Effector memory CD8-positive, alpha-beta T cell (primary cell): ENCODE measurements at regions not wholly inside any gene's neighbourhood (a gene's known extent, or its start where the extent isn't known, plus 50 kb on each side); places are given as distances from the start of the nearest gene placed in this dataset.

ENCODE experiments used
- ATAC-seq: fragments of 150-1000 bp; cut with Tn5 transposase; replicated peaks from 2 replicates; pipeline ENCODE4 v1.10.0; 2021; ENCODE audit warnings: mild to moderate bottlenecking, moderate library complexity
- DNase-seq, 3 experiments: peaks; one replicate each; pipeline ENCODE4 v3.0.0; 2021
- H3K27ac Mint-ChIP-seq, 2 donors: one replicate each; pipeline ENCODE4 v1.8.0; 2022; ENCODE audit warnings: mild to moderate bottlenecking in 2 of 2, mixed read lengths in 2 of 2, moderate library complexity in 2 of 2
- H3K27me3 Mint-ChIP-seq, 2 donors: one replicate each; pipeline ENCODE4 v1.8.0; 2022; ENCODE audit warnings: mixed read lengths in 2 of 2
- H3K36me3 Mint-ChIP-seq: one replicate; pipeline ENCODE4 v1.8.0; 2022; ENCODE audit warnings: mild to moderate bottlenecking, moderate library complexity, mixed read lengths; ENCODE audit not compliant: insufficient read depth
- H3K4me1 Mint-ChIP-seq, 2 donors: one replicate each; pipeline ENCODE4 v1.8.0; 2022; ENCODE audit warnings: low read depth in 2 of 2, mixed read lengths in 2 of 2
- H3K4me3 Mint-ChIP-seq, 2 donors: one replicate each; pipeline ENCODE4 v1.8.0; 2022; ENCODE audit warnings: mild to moderate bottlenecking in 2 of 2, mixed read lengths in 2 of 2, moderate library complexity in 2 of 2
- H3K9me3 Mint-ChIP-seq, 2 donors: one replicate each; pipeline ENCODE4 v1.8.0; 2022; ENCODE audit warnings: mixed read lengths in 2 of 2

GRCh38 chr22:46035380-46035741 lies 58.4 kb upstream of the WNT7B start:
- no peak for DNase-seq
- Mint-ChIP-seq H3K9me3 (no peaks in the 10 kb centered on the region), H3K4me1 (peaks cover 5 to 8% of the 10 kb centered on the region in 2 donors), H3K27ac (peak overlapping the region; percentile 90 to 93), H3K4me3 (peak overlapping the region; percentile 79 to 80), H3K27me3 (no peaks in the 10 kb centered on the region), H3K36me3 (peaks cover 6% of the 10 kb centered on the region)
- ATAC-seq: no peak

DNA sequence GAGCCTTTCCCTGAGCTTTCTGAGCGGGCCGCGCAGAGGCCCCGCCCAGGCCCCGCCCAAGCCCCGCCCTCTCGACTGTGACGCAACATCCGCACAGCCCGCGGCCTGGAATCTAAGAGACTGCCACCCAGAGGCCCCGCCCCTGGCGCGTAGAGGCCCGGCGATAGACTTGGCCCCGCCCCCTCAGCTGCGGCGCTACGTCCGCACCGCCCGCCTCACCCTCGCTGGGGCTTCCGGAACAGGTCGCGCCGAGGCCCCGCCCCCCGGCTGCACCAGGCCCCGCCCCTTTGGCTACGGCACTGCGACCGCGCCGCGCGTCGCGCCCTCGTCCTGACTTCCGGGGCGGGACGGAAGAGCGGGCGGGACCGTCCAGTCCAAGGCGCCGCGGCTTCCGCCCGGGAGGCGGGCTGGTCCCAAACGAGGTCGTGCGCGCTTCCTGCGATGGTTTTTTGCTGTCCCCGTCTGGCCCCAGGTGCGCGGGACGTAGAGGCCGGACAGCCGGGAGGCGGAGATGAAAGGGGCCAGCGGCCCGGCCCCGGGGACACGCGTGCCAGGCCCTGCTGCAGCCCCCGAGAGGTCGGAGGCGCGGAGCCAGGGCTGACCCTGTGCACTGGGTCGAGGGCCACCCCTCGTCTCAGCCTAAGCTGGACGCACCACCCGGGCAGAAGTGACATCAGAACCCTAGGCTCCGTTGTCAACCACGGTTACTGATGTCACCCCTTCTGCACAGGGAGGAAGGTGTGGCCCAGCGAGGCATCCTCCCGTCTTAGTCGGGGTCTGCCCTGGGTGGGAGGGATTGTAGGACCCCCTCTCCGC lies 59.0 kb upstream of the WNT7B start:
- no peaks in the 10 kb centered on the region for H3K27me3 Mint-ChIP-seq
- peaks cover 6% of the 10 kb centered on the region for H3K36me3 Mint-ChIP-seq
- H3K27ac Mint-ChIP-seq: peak overlapping the region; percentile 90 to 93
- no peaks in the 10 kb centered on the region for H3K9me3 Mint-ChIP-seq
- peak overlapping the region; percentile 79 to 80 for H3K4me3 Mint-ChIP-seq
- peak; percentile 98 to 99 (median 99) for DNase-seq
- peak; percentile 86 for ATAC-seq
- peaks cover 5 to 8% of the 10 kb centered on the region in 2 donors for H3K4me1 Mint-ChIP-seq

- DNase-seq (peak; percentile 29 to 55 (median 37)), ATAC-seq (peak; percentile 16)
- Mint-ChIP-seq H3K4me3 (peak overlapping the region; percentile 79 to 80), H3K27ac (peak overlapping the region; percentile 90 to 93), H3K9me3 (no peaks in the 10 kb centered on the region), H3K4me1 (peaks cover 5 to 8% of the 10 kb centered on the region in 2 donors), H3K36me3 (peaks cover 6% of the 10 kb centered on the region), H3K27me3 (no peaks in the 10 kb centered on the region)
These were observed 59.8 kb upstream of the WNT7B start for GRCh38 chr22:46036558-46037408.

DNA sequence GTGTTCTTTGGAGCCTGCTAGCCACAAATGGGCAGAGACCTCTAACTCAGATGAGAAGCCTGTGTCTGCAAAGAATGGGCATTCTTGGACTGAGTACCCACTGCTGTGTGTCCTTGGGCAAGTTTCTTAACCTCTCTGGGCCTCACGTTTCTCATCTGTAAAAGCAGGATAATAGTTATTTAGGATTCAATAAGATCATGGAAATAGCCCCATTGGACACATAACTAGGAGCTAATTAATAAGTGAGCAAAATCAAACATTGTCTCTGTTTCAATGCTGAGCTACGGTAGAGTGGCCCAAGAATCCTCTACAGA lies 61.2 kb upstream of the WNT7B start:
- Mint-ChIP-seq H3K27me3 (no peaks in the 10 kb centered on the region), H3K36me3 (peaks cover 6% of the 10 kb centered on the region), H3K4me1 (peaks cover 5 to 8% of the 10 kb centered on the region in 2 donors), H3K4me3 (no peak overlapping the region), H3K9me3 (no peaks in the 10 kb centered on the region), H3K27ac (no peak overlapping the region)
- DNase-seq: no peak
- ATAC-seq: no peak

DNA sequence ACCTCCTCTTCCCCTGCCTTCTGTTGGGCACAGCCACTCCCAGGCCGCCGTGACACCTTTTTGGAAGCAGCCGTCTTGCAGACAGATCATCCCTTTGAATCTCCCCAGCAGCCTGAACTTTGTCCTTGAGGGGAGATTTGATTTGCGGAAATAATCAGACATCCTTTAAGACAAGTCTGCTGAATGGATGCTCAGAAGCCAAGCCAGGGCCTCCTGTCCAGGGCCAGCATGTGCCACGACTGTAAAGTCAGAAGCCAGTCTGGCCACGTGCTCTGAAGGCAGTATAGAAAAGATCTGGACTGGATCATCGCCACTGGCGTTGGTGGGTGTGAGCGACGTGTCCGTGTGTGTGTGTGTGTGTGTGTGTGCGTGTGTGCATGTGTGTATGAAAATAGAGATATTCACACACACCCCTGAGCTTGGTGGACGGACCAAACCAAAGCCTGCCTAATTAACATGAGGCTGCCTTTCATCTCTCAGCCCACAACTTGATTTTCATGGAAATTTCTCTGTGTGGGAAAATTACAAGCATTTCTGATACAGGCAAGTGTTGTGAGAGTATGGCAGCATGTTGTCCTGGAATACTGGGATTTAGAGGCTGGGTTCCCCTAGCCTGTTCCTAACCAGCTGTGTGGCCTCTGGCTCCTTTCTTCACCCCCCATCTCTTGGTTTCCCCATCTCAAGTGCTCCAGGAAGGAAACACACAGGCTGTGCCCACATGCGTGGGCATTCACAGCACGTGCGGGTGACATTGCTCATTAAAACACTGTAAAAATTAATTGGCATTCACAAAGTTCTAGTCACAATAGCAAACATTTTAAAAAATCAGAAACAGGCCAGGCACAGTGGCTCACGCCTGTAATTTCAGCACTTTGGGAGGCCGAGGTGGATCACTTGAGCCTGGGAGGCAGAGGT lies 61.8 kb upstream of the WNT7B start:
- Mint-ChIP-seq H3K36me3 (peaks cover 6% of the 10 kb centered on the region), H3K9me3 (no peaks in the 10 kb centered on the region), H3K4me1 (peaks cover 5 to 8% of the 10 kb centered on the region in 2 donors), H3K4me3 (no peak overlapping the region), H3K27me3 (peaks cover 0 to 6% of the 10 kb centered on the region in 2 donors), H3K27ac (no peak overlapping the region)
- ATAC-seq (no peak), DNase-seq (no peak)

DNA sequence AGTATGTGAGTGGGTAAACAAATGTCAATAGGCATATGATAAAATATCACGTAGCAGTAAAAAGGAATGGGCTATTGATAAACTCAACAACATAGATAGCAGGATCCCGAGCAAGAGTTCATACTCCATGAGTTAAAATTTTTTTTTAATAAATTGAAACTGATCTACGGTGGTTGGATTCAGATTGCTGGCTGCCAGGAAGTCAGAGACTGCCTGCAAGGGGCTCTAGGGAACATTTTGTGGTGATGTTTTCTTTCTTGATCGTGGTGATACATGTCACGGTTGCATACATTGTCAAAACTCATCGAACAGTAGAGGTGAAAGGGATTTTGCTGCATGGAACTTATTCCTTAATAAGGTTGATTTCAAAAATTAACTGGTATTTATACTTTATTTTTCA lies 62.6 kb upstream of the WNT7B start:
- DNase-seq (no peak), ATAC-seq (no peak)
- H3K27ac Mint-ChIP-seq: no peak overlapping the region
- peaks cover 6% of the 10 kb centered on the region for H3K36me3 Mint-ChIP-seq
- H3K4me3 Mint-ChIP-seq: no peak overlapping the region
- H3K4me1 Mint-ChIP-seq: peaks cover 8 to 9% of the 10 kb centered on the region in 2 donors
- H3K27me3 Mint-ChIP-seq: peaks cover 0 to 10% of the 10 kb centered on the region in 2 donors
- no peaks in the 10 kb centered on the region for H3K9me3 Mint-ChIP-seq

GRCh38 chr22:46040471-46041465 lies 63.8 kb upstream of the WNT7B start:
- Mint-ChIP-seq H3K27ac (no peak overlapping the region), H3K27me3 (peaks cover 0 to 19% of the 10 kb centered on the region in 2 donors), H3K4me3 (no peak overlapping the region), H3K4me1 (peaks cover 8 to 10% of the 10 kb centered on the region in 2 donors), H3K36me3 (peaks cover 4% of the 10 kb centered on the region), H3K9me3 (no peaks in the 10 kb centered on the region)
- ATAC-seq (no peak), DNase-seq (no peak)

GRCh38 chr22:46041642-46042041 lies 64.7 kb upstream of the WNT7B start:
- Mint-ChIP-seq H3K9me3 (no peaks in the 10 kb centered on the region), H3K4me1 (peaks cover 4 to 10% of the 10 kb centered on the region in 2 donors), H3K27me3 (peaks cover 0 to 27% of the 10 kb centered on the region in 2 donors), H3K27ac (peak overlapping the region in 1 of 2 donors; percentile 19), H3K4me3 (no peak overlapping the region), H3K36me3 (no peaks in the 10 kb centered on the region)
- ATAC-seq (no peak), DNase-seq (no peak)

- Mint-ChIP-seq H3K4me3 (no peak overlapping the region), H3K36me3 (no peaks in the 10 kb centered on the region), H3K4me1 (peaks cover 0 to 5% of the 10 kb centered on the region in 2 donors), H3K27me3 (peaks cover 0 to 28% of the 10 kb centered on the region in 2 donors), H3K27ac (no peak overlapping the region), H3K9me3 (no peaks in the 10 kb centered on the region)
- DNase-seq (no peak), ATAC-seq (no peak)
These were observed 65.8 kb upstream of the WNT7B start for GRCh38 chr22:46042786-46043185.

DNA sequence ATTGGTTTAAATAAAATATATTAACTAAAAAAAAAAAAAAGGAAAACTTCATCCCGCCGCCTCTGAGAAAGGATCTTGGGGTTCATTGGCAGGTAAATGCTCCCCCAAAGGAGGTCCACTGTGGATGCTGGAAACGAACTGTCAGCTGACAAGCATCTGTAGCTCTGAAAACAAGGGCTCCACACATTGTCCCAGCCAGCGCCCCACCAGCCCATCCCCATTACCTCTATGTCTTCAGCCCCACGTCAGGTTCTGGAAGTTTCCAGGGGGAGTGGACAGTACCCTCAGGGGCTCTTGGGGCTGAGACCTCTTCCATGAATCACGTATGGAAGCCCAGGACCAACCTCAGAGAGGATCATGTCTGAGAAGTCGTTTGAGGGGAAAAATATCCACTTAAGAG lies 66.4 kb upstream of the WNT7B start:
- H3K4me1 Mint-ChIP-seq: peaks cover 0 to 5% of the 10 kb centered on the region in 2 donors
- H3K27ac Mint-ChIP-seq: peak overlapping the region in 1 of 2 donors; percentile 71
- H3K36me3 Mint-ChIP-seq: no peaks in the 10 kb centered on the region

GRCh38 chr22:46043816-46044620 lies 67.1 kb upstream of the WNT7B start:
- peak; percentile 19 for ATAC-seq
- peak overlapping the region; percentile 63 to 82 for H3K4me3 Mint-ChIP-seq
- peaks cover 0 to 28% of the 10 kb centered on the region in 2 donors for H3K27me3 Mint-ChIP-seq
- no peak for DNase-seq
- no peaks in the 10 kb centered on the region for H3K36me3 Mint-ChIP-seq
- H3K27ac Mint-ChIP-seq: peak overlapping the region; percentile 75 to 80
- peaks cover 0 to 5% of the 10 kb centered on the region in 2 donors for H3K4me1 Mint-ChIP-seq
- H3K9me3 Mint-ChIP-seq: no peaks in the 10 kb centered on the region

More for the DNA sequence above, 66.4 kb upstream of the WNT7B start:
- DNase-seq (no peak), ATAC-seq (no peak)
- Mint-ChIP-seq H3K9me3 (no peaks in the 10 kb centered on the region), H3K27me3 (peaks cover 0 to 28% of the 10 kb centered on the region in 2 donors), H3K4me3 (peak overlapping the region in 1 of 2 donors; percentile 82)
